GM23338 (cell line): ENCODE measurements at regions not wholly inside any gene's neighbourhood (a gene's known extent, or its start where the extent isn't known, plus 50 kb on each side); places are given as distances from the start of the nearest gene placed in this dataset.
A peak's percentile ranks its signal among the peaks of the same experiment; 100 is the strongest.

Source experiments
- ATAC-seq: fragments of 200-7000 bp; cut with Tn5 transposase; 3 replicates; pipeline ENCODE4 v1.9.1; 2020
- DNase-seq: peaks from one replicate; pipeline ENCODE4 v3.0.0-alpha.2; 2015; ENCODE audit warnings: low spot score
- H2AFZ ChIP-seq: fragments of 200-600 bp; sonication (generic); 2 replicates; pipeline ENCODE4 v1.8.0; 2016; ENCODE audit warnings: antibody characterized with exemption, mild to moderate bottlenecking, moderate library complexity
- H3F3A ChIP-seq: fragments of 200-600 bp; sonication (generic); replicated peaks from 2 replicates; pipeline ENCODE4 v1.8.0; 2017; ENCODE audit warnings: antibody characterized with exemption, mixed run types, low read depth
- H3K27ac ChIP-seq: fragments of 200-600 bp; sonication (generic); 2 replicates; pipeline ENCODE4 v1.6.1; 2016; ENCODE audit warnings: low read depth
- H3K27me3 ChIP-seq: fragments of 200-600 bp; sonication (generic); 2 replicates; pipeline ENCODE4 v1.8.0; 2016; ENCODE audit warnings: mild to moderate bottlenecking, mixed run types, moderate library complexity; ENCODE audit not compliant: insufficient read depth
- H3K36me3 ChIP-seq: fragments of 200-600 bp; sonication (generic); 2 replicates; pipeline ENCODE4 v1.8.0; 2016; ENCODE audit warnings: mild to moderate bottlenecking; ENCODE audit not compliant: insufficient read depth
- H3K4me1 ChIP-seq: fragments of 200-600 bp; sonication (generic); 2 replicates; pipeline ENCODE4 v1.8.0; 2016; ENCODE audit warnings: mild to moderate bottlenecking, moderate library complexity; ENCODE audit not compliant: insufficient read depth
- H3K4me2 ChIP-seq: fragments of 200-600 bp; sonication (generic); 2 replicates; pipeline ENCODE4 v1.7.1; 2017; ENCODE audit warnings: mixed run types
- H3K4me3 ChIP-seq: fragments of 200-600 bp; sonication (generic); 2 replicates; pipeline ENCODE4 v1.6.1; 2016; ENCODE audit warnings: mixed run types
- H3K79me2 ChIP-seq: fragments of 200-600 bp; sonication (generic); replicated peaks from 2 replicates; pipeline ENCODE4 v1.8.0; 2017; ENCODE audit warnings: mild to moderate bottlenecking; ENCODE audit not compliant: insufficient read depth
- H3K9me2 ChIP-seq: fragments of 200-600 bp; sonication (generic); 2 replicates; pipeline ENCODE4 v1.8.0; 2017; ENCODE audit not compliant: insufficient read depth
- H4K20me1 ChIP-seq: fragments of 200-600 bp; sonication (generic); replicated peaks from 2 replicates; pipeline ENCODE4 v1.8.0; 2017; ENCODE audit warnings: mild to moderate bottlenecking; ENCODE audit not compliant: insufficient read depth
- H3K27ac Mint-ChIP-seq: 2 replicates; pipeline ENCODE4 v1.8.0; 2020; ENCODE audit warnings: inconsistent platforms, mild to moderate bottlenecking, moderate library complexity, mixed read lengths
- H3K27me3 Mint-ChIP-seq: 3 replicates; pipeline ENCODE4 v1.8.0; 2022; ENCODE audit warnings: low read depth, mild to moderate bottlenecking, moderate library complexity, mixed read lengths, inconsistent platforms; ENCODE audit not compliant: insufficient read depth, poor library complexity
- H3K36me3 Mint-ChIP-seq: 3 replicates; pipeline ENCODE4 v1.8.0; 2021; ENCODE audit warnings: low read depth, mild to moderate bottlenecking, inconsistent platforms, moderate library complexity, mixed read lengths
- H3K4me1 Mint-ChIP-seq: 3 replicates; pipeline ENCODE4 v1.8.0; 2020; ENCODE audit warnings: mild to moderate bottlenecking, inconsistent platforms, mixed read lengths
- H3K4me3 Mint-ChIP-seq: 3 replicates; pipeline ENCODE4 v1.8.0; 2021; ENCODE audit warnings: moderate library complexity, mild to moderate bottlenecking, inconsistent platforms, mixed read lengths
- H3K9me3 Mint-ChIP-seq: 3 replicates; pipeline ENCODE4 v1.8.0; 2020; ENCODE audit warnings: moderate library complexity, mild to moderate bottlenecking, inconsistent platforms, mixed read lengths
- CREB1 ChIP-seq: fragments of 250-450 bp; sonication (Bioruptor Pico); IDR thresholded peaks from 2 replicates; pipeline ENCODE4 v1.5.0; 2020; ENCODE audit warnings: low read depth, mild to moderate bottlenecking, moderate library complexity
- EZH2 ChIP-seq: fragments of 200-600 bp; sonication (generic); IDR thresholded peaks from one replicate; pipeline ENCODE4 v1.8.0; 2017; ENCODE audit warnings: antibody characterized with exemption, mild to moderate bottlenecking, low read depth; ENCODE audit not compliant: unreplicated experiment
- EZH2phosphoT487 ChIP-seq: fragments of 200-600 bp; sonication (generic); IDR thresholded peaks from one replicate; pipeline ENCODE4 v1.8.1; 2018; ENCODE audit warnings: antibody characterized with exemption; ENCODE audit not compliant: unreplicated experiment
- JUNB ChIP-seq: IDR thresholded peaks from one replicate; pipeline ENCODE4 v1.6.1; 2016; ENCODE audit warnings: antibody characterized with exemption; ENCODE audit not compliant: unreplicated experiment
- NANOG ChIP-seq: IDR thresholded peaks from 2 replicates; pipeline ENCODE4 v1.6.1; 2016; ENCODE audit warnings: antibody characterized with exemption, borderline replicate concordance
- POLR2AphosphoS5 ChIP-seq: IDR thresholded peaks from 2 replicates; pipeline ENCODE4 v1.6.1; 2016; ENCODE audit warnings: antibody characterized with exemption, low read depth
- STAT1 ChIP-seq: IDR thresholded peaks from one replicate; pipeline ENCODE4 v1.6.1; 2016; ENCODE audit warnings: antibody characterized with exemption; ENCODE audit not compliant: unreplicated experiment
- ZNF114 ChIP-seq: fragments of 250-450 bp; sonication (Bioruptor Pico); IDR thresholded peaks from 2 replicates; pipeline ENCODE4 v1.5.0; 2020; ENCODE audit warnings: mild to moderate bottlenecking, moderate library complexity
- ZNF331 ChIP-seq: fragments of 250-450 bp; sonication (Bioruptor Pico); IDR thresholded peaks from 2 replicates; pipeline ENCODE4 v1.5.0; 2020; ENCODE audit warnings: low read depth, mild to moderate bottlenecking, moderate library complexity
- TF ChIP-seq, protein P1 (sequence below): IDR thresholded peaks from 2 replicates; pipeline ENCODE4 v1.6.1; 2016; ENCODE audit warnings: antibody characterized with exemption
- TF ChIP-seq, protein P2 (sequence below): fragments of 250-450 bp; sonication (Bioruptor Pico); IDR thresholded peaks from 2 replicates; pipeline ENCODE4 v1.5.0; 2020; ENCODE audit warnings: mild to moderate bottlenecking, moderate library complexity
- TF ChIP-seq, protein P3 (sequence below), 2 experiments: fragments of 200-600 bp in 1 of 2; sonication (generic) in 1 of 2; conservative IDR thresholded peaks; 2 replicates each; pipeline versions ENCODE4 v1.5.1 to v1.6.1; 2016 to 2017; ENCODE audit warnings: antibody characterized with exemption in 2 of 2, low read depth in 2 of 2, mild to moderate bottlenecking in 2 of 2, moderate library complexity in 1 of 2
- TF ChIP-seq, protein P4 (sequence below): IDR thresholded peaks from one replicate; pipeline ENCODE4 v1.6.1; 2018; ENCODE audit warnings: antibody characterized with exemption; ENCODE audit not compliant: unreplicated experiment

DNA sequence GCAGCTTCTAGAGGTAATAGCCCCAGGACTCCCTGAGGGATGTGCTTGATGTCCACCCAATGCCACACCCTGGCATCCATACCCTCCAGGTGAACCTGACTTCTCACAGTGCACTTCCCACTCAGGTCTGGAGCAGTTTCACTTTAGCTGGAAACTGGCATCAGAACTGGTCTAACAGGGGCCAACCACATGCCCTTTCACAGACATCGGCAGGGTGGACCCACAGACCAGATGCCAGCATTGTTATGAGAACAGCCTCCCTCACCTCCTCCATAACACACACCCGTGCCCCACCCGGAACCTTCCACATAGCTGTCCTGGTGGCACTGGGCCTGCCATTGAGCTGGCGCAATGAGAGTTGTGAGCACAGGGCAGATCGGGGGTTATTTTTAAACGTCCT lies 77.4 kb upstream of the GPR12 start:
- no peaks in the 10 kb centered on the region for H3K36me3 ChIP-seq
- no peaks in the 10 kb centered on the region for H3K9me3 Mint-ChIP-seq
- no peaks in the 10 kb centered on the region for H3F3A ChIP-seq
- H3K4me1 Mint-ChIP-seq: peaks cover 17% of the 10 kb centered on the region
- H3K79me2 ChIP-seq: no peaks in the 10 kb centered on the region
- H3K4me3 ChIP-seq: no peak overlapping the region
- DNase-seq: no peak
- H3K27ac ChIP-seq: no peak overlapping the region
- no peaks in the 10 kb centered on the region for H3K9me2 ChIP-seq
- no peaks in the 10 kb centered on the region for H3K27me3 ChIP-seq
- no peak overlapping the region for H3K4me2 ChIP-seq
- H3K27ac Mint-ChIP-seq: no peak overlapping the region
- no peak for ATAC-seq
- H3K36me3 Mint-ChIP-seq: no peaks in the 10 kb centered on the region
- H3K4me1 ChIP-seq: peaks cover 5% of the 10 kb centered on the region; the same call in 1 of the 2 replicates
- H3K4me3 Mint-ChIP-seq: no peak overlapping the region
- H3K27me3 Mint-ChIP-seq: peaks cover 3% of the 10 kb centered on the region
- TF ChIP-seq STAT1 (no peak), EZH2phosphoT487 (no peak), ZNF331 (CRISPR knock-in tag) (no peak), ZNF114 (no peak), JUNB (no peak), EZH2 (no peak), POLR2AphosphoS5 (no peak), NANOG (no peak), CREB1 (CRISPR knock-in tag) (no peak)
- TF ChIP-seq, protein P1, sequence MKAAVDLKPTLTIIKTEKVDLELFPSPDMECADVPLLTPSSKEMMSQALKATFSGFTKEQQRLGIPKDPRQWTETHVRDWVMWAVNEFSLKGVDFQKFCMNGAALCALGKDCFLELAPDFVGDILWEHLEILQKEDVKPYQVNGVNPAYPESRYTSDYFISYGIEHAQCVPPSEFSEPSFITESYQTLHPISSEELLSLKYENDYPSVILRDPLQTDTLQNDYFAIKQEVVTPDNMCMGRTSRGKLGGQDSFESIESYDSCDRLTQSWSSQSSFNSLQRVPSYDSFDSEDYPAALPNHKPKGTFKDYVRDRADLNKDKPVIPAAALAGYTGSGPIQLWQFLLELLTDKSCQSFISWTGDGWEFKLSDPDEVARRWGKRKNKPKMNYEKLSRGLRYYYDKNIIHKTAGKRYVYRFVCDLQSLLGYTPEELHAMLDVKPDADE: no peak
- TF ChIP-seq, protein P2, sequence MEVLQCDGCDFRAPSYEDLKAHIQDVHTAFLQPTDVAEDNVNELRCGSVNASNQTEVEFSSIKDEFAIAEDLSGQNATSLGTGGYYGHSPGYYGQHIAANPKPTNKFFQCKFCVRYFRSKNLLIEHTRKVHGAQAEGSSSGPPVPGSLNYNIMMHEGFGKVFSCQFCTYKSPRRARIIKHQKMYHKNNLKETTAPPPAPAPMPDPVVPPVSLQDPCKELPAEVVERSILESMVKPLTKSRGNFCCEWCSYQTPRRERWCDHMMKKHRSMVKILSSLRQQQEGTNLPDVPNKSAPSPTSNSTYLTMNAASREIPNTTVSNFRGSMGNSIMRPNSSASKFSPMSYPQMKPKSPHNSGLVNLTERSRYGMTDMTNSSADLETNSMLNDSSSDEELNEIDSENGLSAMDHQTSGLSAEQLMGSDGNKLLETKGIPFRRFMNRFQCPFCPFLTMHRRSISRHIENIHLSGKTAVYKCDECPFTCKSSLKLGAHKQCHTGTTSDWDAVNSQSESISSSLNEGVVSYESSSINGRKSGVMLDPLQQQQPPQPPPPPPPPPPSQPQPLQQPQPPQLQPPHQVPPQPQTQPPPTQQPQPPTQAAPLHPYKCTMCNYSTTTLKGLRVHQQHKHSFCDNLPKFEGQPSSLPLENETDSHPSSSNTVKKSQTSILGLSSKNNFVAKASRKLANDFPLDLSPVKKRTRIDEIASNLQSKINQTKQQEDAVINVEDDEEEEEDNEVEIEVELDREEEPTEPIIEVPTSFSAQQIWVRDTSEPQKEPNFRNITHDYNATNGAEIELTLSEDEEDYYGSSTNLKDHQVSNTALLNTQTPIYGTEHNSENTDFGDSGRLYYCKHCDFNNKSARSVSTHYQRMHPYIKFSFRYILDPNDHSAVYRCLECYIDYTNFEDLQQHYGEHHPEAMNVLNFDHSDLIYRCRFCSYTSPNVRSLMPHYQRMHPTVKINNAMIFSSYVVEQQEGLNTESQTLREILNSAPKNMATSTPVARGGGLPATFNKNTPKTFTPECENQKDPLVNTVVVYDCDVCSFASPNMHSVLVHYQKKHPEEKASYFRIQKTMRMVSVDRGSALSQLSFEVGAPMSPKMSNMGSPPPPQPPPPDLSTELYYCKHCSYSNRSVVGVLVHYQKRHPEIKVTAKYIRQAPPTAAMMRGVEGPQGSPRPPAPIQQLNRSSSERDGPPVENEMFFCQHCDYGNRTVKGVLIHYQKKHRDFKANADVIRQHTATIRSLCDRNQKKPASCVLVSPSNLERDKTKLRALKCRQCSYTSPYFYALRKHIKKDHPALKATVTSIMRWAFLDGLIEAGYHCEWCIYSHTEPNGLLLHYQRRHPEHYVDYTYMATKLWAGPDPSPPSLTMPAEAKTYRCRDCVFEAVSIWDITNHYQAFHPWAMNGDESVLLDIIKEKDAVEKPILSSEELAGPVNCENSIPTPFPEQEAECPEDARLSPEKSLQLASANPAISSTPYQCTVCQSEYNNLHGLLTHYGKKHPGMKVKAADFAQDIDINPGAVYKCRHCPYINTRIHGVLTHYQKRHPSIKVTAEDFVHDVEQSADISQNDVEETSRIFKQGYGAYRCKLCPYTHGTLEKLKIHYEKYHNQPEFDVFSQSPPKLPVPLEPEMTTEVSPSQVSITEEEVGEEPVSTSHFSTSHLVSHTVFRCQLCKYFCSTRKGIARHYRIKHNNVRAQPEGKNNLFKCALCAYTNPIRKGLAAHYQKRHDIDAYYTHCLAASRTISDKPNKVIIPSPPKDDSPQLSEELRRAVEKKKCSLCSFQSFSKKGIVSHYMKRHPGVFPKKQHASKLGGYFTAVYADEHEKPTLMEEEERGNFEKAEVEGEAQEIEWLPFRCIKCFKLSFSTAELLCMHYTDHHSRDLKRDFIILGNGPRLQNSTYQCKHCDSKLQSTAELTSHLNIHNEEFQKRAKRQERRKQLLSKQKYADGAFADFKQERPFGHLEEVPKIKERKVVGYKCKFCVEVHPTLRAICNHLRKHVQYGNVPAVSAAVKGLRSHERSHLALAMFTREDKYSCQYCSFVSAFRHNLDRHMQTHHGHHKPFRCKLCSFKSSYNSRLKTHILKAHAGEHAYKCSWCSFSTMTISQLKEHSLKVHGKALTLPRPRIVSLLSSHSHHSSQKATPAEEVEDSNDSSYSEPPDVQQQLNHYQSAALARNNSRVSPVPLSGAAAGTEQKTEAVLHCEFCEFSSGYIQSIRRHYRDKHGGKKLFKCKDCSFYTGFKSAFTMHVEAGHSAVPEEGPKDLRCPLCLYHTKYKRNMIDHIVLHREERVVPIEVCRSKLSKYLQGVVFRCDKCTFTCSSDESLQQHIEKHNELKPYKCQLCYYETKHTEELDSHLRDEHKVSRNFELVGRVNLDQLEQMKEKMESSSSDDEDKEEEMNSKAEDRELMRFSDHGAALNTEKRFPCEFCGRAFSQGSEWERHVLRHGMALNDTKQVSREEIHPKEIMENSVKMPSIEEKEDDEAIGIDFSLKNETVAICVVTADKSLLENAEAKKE (CRISPR knock-in tag): no peak
- TF ChIP-seq, protein P3, sequence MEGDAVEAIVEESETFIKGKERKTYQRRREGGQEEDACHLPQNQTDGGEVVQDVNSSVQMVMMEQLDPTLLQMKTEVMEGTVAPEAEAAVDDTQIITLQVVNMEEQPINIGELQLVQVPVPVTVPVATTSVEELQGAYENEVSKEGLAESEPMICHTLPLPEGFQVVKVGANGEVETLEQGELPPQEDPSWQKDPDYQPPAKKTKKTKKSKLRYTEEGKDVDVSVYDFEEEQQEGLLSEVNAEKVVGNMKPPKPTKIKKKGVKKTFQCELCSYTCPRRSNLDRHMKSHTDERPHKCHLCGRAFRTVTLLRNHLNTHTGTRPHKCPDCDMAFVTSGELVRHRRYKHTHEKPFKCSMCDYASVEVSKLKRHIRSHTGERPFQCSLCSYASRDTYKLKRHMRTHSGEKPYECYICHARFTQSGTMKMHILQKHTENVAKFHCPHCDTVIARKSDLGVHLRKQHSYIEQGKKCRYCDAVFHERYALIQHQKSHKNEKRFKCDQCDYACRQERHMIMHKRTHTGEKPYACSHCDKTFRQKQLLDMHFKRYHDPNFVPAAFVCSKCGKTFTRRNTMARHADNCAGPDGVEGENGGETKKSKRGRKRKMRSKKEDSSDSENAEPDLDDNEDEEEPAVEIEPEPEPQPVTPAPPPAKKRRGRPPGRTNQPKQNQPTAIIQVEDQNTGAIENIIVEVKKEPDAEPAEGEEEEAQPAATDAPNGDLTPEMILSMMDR (conservative IDR thresholded peaks at IDR 0.05; ENCODE audit: low read depth in 2 of 2): no peak
- TF ChIP-seq, protein P4, sequence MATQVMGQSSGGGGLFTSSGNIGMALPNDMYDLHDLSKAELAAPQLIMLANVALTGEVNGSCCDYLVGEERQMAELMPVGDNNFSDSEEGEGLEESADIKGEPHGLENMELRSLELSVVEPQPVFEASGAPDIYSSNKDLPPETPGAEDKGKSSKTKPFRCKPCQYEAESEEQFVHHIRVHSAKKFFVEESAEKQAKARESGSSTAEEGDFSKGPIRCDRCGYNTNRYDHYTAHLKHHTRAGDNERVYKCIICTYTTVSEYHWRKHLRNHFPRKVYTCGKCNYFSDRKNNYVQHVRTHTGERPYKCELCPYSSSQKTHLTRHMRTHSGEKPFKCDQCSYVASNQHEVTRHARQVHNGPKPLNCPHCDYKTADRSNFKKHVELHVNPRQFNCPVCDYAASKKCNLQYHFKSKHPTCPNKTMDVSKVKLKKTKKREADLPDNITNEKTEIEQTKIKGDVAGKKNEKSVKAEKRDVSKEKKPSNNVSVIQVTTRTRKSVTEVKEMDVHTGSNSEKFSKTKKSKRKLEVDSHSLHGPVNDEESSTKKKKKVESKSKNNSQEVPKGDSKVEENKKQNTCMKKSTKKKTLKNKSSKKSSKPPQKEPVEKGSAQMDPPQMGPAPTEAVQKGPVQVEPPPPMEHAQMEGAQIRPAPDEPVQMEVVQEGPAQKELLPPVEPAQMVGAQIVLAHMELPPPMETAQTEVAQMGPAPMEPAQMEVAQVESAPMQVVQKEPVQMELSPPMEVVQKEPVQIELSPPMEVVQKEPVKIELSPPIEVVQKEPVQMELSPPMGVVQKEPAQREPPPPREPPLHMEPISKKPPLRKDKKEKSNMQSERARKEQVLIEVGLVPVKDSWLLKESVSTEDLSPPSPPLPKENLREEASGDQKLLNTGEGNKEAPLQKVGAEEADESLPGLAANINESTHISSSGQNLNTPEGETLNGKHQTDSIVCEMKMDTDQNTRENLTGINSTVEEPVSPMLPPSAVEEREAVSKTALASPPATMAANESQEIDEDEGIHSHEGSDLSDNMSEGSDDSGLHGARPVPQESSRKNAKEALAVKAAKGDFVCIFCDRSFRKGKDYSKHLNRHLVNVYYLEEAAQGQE: no peak
- H2AFZ ChIP-seq: 0 out of 2 replicates have a peak overlapping the region, but pooled peaks have one; percentile 7
- H4K20me1 ChIP-seq: no peaks in the 10 kb centered on the region
